CD4-positive, CD25-positive, alpha-beta regulatory T cell (primary cell): ENCODE measurements at regions not wholly inside any gene's neighbourhood (a gene's known extent, or its start where the extent isn't known, plus 50 kb on each side); places are given as distances from the start of the nearest gene placed in this dataset.

Source experiments
- ATAC-seq, 2 donors: fragments of 150-1000 bp; cut with Tn5 transposase; one replicate each; pipeline ENCODE4 v1.10.0; 2021; ENCODE audit warnings: low read depth in 2 of 2, moderate number of reproducible peaks in 2 of 2, moderate library complexity in 1 of 2
- DNase-seq, 3 donors: peaks; one replicate each; pipeline versions ENCODE4 v3.0.0 to v3.0.0-alpha.2; 2012 to 2022; ENCODE audit warnings: mixed read lengths in 1 of 3
- H3K27ac ChIP-seq: one replicate; pipeline ENCODE4 v1.7.0; 2013; ENCODE audit warnings: mild to moderate bottlenecking, low read length; ENCODE audit not compliant: insufficient read depth, poor library complexity, severe bottlenecking
- H3K27me3 ChIP-seq: one replicate; pipeline ENCODE4 v1.7.0; 2013; ENCODE audit warnings: low read length; ENCODE audit not compliant: control insufficient read depth, insufficient read depth
- H3K36me3 ChIP-seq: one replicate; pipeline ENCODE4 v1.7.0; 2013; ENCODE audit warnings: mild to moderate bottlenecking, low read length, moderate library complexity; ENCODE audit not compliant: control insufficient read depth, insufficient read depth
- H3K4me1 ChIP-seq: 2 replicates; pipeline ENCODE4 v1.7.0; 2013; ENCODE audit warnings: mild to moderate bottlenecking, low read length; ENCODE audit not compliant: insufficient read depth, control insufficient read depth, poor library complexity, severe bottlenecking
- H3K4me3 ChIP-seq: one replicate; pipeline ENCODE4 v1.7.0; 2013; ENCODE audit warnings: low read depth, mild to moderate bottlenecking, low read length, moderate library complexity
- H3K9me3 ChIP-seq, 2 experiments: 1 replicate in 1 of 2; 2 replicates in 1 of 2; pipeline ENCODE4 v1.7.0; 2013; ENCODE audit warnings: low read length in 2 of 2, mild to moderate bottlenecking in 1 of 2, moderate library complexity in 1 of 2; ENCODE audit not compliant: control insufficient read depth in 2 of 2
- H3K27ac Mint-ChIP-seq, 3 donors: one replicate each; pipeline ENCODE4 v1.8.0; 2020 to 2022; ENCODE audit warnings: mild to moderate bottlenecking in 3 of 3, mixed read lengths in 3 of 3, moderate library complexity in 2 of 3
- H3K27me3 Mint-ChIP-seq: one replicate; pipeline ENCODE4 v1.8.0; 2022; ENCODE audit warnings: mild to moderate bottlenecking, mixed read lengths
- H3K36me3 Mint-ChIP-seq: one replicate; pipeline ENCODE4 v1.8.0; 2020; ENCODE audit warnings: mixed read lengths
- H3K4me1 Mint-ChIP-seq, 4 donors: one replicate each; pipeline ENCODE4 v1.8.0; 2020 to 2022; ENCODE audit warnings: mixed read lengths in 4 of 4, mild to moderate bottlenecking in 1 of 4
- H3K4me3 Mint-ChIP-seq, 4 donors: one replicate each; pipeline ENCODE4 v1.8.0; 2020 to 2022; ENCODE audit warnings: mild to moderate bottlenecking in 4 of 4, mixed read lengths in 4 of 4, moderate library complexity in 3 of 4
- H3K9me3 Mint-ChIP-seq, 7 donors: one replicate each; pipeline ENCODE4 v1.8.0; 2020 to 2022; ENCODE audit warnings: mixed read lengths in 7 of 7, mild to moderate bottlenecking in 3 of 7, moderate library complexity in 2 of 7

- peaks cover 14% of the 10 kb centered on the region for H3K27me3 Mint-ChIP-seq
- Histone ChIP-seq H3K36me3 (no peaks in the 10 kb centered on the region), H3K4me1 (no peaks in the 10 kb centered on the region), H3K9me3 (no peaks in the 10 kb centered on the region), H3K4me3 (no peak overlapping the region), H3K27me3 (no peaks in the 10 kb centered on the region), H3K27ac (no peak overlapping the region)
- no peaks in the 10 kb centered on the region for H3K36me3 Mint-ChIP-seq
- H3K9me3 Mint-ChIP-seq: peaks cover 0 to 2% (median 0%) of the 10 kb centered on the region in 7 donors
- DNase-seq: no peak
- no peak overlapping the region for H3K27ac Mint-ChIP-seq
- H3K4me1 Mint-ChIP-seq: no peaks in the 10 kb centered on the region
- no peak for ATAC-seq
- H3K4me3 Mint-ChIP-seq: no peak overlapping the region
Observed at GRCh38 chr7:25383402-25383801, 155.1 kb upstream of the NPVF start.

GRCh38 chr7:25384788-25385505 is 156.7 kb upstream of the NPVF start:
- H3K27ac ChIP-seq: no peak overlapping the region
- H3K4me1 Mint-ChIP-seq: no peaks in the 10 kb centered on the region
- no peaks in the 10 kb centered on the region for H3K27me3 ChIP-seq
- H3K27me3 Mint-ChIP-seq: peaks cover 23% of the 10 kb centered on the region
- ATAC-seq: no peak
- H3K4me1 ChIP-seq: no peaks in the 10 kb centered on the region
- DNase-seq: no peak
- no peak overlapping the region for H3K4me3 ChIP-seq
- H3K36me3 ChIP-seq: no peaks in the 10 kb centered on the region
- peaks cover 0 to 2% (median 0%) of the 10 kb centered on the region in 7 donors for H3K9me3 Mint-ChIP-seq
- no peaks in the 10 kb centered on the region for H3K9me3 ChIP-seq
- no peak overlapping the region for H3K4me3 Mint-ChIP-seq
- H3K27ac Mint-ChIP-seq: no peak overlapping the region
- H3K36me3 Mint-ChIP-seq: no peaks in the 10 kb centered on the region

GRCh38 chr7:25385506-25386136 is 157.3 kb upstream of the NPVF start:
- Histone ChIP-seq H3K4me1 (no peaks in the 10 kb centered on the region), H3K36me3 (no peaks in the 10 kb centered on the region), H3K27me3 (no peaks in the 10 kb centered on the region), H3K9me3 (no peaks in the 10 kb centered on the region), H3K4me3 (no peak overlapping the region), H3K27ac (no peak overlapping the region)
- Mint-ChIP-seq H3K4me3 (no peak overlapping the region), H3K36me3 (no peaks in the 10 kb centered on the region), H3K4me1 (no peaks in the 10 kb centered on the region), H3K9me3 (peaks cover 0 to 2% (median 0%) of the 10 kb centered on the region in 7 donors), H3K27ac (no peak overlapping the region), H3K27me3 (peaks cover 27% of the 10 kb centered on the region)
- no peak for ATAC-seq
- no peak for DNase-seq

- Histone ChIP-seq H3K27ac (no peak overlapping the region), H3K4me1 (no peaks in the 10 kb centered on the region), H3K9me3 (no peaks in the 10 kb centered on the region), H3K36me3 (no peaks in the 10 kb centered on the region), H3K4me3 (no peak overlapping the region), H3K27me3 (no peaks in the 10 kb centered on the region)
- Mint-ChIP-seq H3K27ac (no peak overlapping the region), H3K4me3 (no peak overlapping the region), H3K9me3 (peaks cover 0 to 2% (median 0%) of the 10 kb centered on the region in 7 donors), H3K27me3 (peaks cover 23% of the 10 kb centered on the region), H3K36me3 (no peaks in the 10 kb centered on the region), H3K4me1 (no peaks in the 10 kb centered on the region)
- ATAC-seq (no peak), DNase-seq (no peak)
Observed at GRCh38 chr7:25386311-25386744, 158.0 kb upstream of the NPVF start.

GRCh38 chr7:25388681-25389080 is 160.4 kb upstream of the NPVF start:
- Mint-ChIP-seq H3K27ac (no peak overlapping the region), H3K9me3 (peaks cover 0 to 2% (median 0%) of the 10 kb centered on the region in 7 donors), H3K4me1 (no peaks in the 10 kb centered on the region), H3K4me3 (no peak overlapping the region), H3K27me3 (peaks cover 22% of the 10 kb centered on the region), H3K36me3 (no peaks in the 10 kb centered on the region)
- no peak overlapping the region for H3K4me3 ChIP-seq
- no peak for DNase-seq
- H3K9me3 ChIP-seq: no peaks in the 10 kb centered on the region
- ATAC-seq: no peak
- H3K27me3 ChIP-seq: no peaks in the 10 kb centered on the region
- H3K4me1 ChIP-seq: no peaks in the 10 kb centered on the region
- no peak overlapping the region for H3K27ac ChIP-seq
- H3K36me3 ChIP-seq: no peaks in the 10 kb centered on the region

- no peak overlapping the region for H3K27ac Mint-ChIP-seq
- no peaks in the 10 kb centered on the region for H3K9me3 Mint-ChIP-seq
- no peaks in the 10 kb centered on the region for H3K36me3 Mint-ChIP-seq
- peaks cover 25% of the 10 kb centered on the region for H3K27me3 Mint-ChIP-seq
- no peaks in the 10 kb centered on the region for H3K27me3 ChIP-seq
- no peaks in the 10 kb centered on the region for H3K9me3 ChIP-seq
- DNase-seq (peak in 2 of 3 donors; percentile 26 to 46), ATAC-seq (no peak)
- no peaks in the 10 kb centered on the region for H3K36me3 ChIP-seq
- H3K4me1 Mint-ChIP-seq: no peaks in the 10 kb centered on the region
- no peak overlapping the region for H3K4me3 Mint-ChIP-seq
- no peaks in the 10 kb centered on the region for H3K4me1 ChIP-seq
- no peak overlapping the region for H3K4me3 ChIP-seq
- H3K27ac ChIP-seq: no peak overlapping the region
Observed at GRCh38 chr7:25389489-25390106, 161.3 kb upstream of the NPVF start.

- DNase-seq: peak in 2 of 3 donors; percentile 22 to 30
- no peaks in the 10 kb centered on the region for H3K27me3 ChIP-seq
Observed at GRCh38 chr7:25391295-25391861, 163.1 kb upstream of the NPVF start.

More at GRCh38 chr7:25391295-25391861, 163.1 kb upstream of the NPVF start:
- Mint-ChIP-seq H3K36me3 (no peaks in the 10 kb centered on the region), H3K27ac (no peak overlapping the region), H3K9me3 (no peaks in the 10 kb centered on the region), H3K4me1 (no peaks in the 10 kb centered on the region), H3K27me3 (peaks cover 32% of the 10 kb centered on the region), H3K4me3 (no peak overlapping the region)
- Histone ChIP-seq H3K27ac (no peak overlapping the region), H3K9me3 (no peaks in the 10 kb centered on the region), H3K4me3 (no peak overlapping the region), H3K4me1 (no peaks in the 10 kb centered on the region), H3K36me3 (no peaks in the 10 kb centered on the region)
- ATAC-seq: no peak
